GM12875 (cell line): ENCODE measurements at regions not wholly inside any gene's neighbourhood (a gene's known extent, or its start where the extent isn't known, plus 50 kb on each side); places are given as distances from the start of the nearest gene placed in this dataset.

Experiments used
- H3K4me3 ChIP-seq: one replicate; pipeline ENCODE4 v1.5.1; 2011; ENCODE audit warnings: low read depth, low read length, control low read depth
- TF ChIP-seq, protein P1 (sequence below): IDR thresholded peaks from 2 replicates; pipeline ENCODE4 v1.5.1; 2011; ENCODE audit warnings: low read depth, mild to moderate bottlenecking, control low read depth, inconsistent platforms, low read length, moderate library complexity, borderline replicate concordance; ENCODE audit not compliant: insufficient read depth

DNA sequence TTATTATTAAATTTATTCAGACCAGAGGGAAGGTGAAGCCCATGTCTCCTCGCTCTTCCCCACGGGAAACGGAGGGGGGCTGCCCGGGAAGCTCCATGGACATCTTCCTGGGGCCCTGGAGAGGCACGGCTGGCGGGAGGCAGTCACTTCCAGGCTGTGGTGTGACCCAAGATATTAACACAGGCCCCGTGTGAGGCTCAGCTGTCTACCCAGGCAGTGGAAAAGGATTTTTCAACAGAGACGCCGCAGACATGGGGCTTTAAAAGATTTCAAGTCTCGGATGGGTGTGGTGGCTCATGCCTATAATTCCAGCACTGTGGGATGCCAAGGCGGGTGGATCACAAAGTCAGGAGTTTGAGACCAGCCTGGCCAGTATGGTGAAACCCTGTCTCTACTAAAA lies 117.9 kb downstream of the ERMARD start:
- TF ChIP-seq, protein P1, sequence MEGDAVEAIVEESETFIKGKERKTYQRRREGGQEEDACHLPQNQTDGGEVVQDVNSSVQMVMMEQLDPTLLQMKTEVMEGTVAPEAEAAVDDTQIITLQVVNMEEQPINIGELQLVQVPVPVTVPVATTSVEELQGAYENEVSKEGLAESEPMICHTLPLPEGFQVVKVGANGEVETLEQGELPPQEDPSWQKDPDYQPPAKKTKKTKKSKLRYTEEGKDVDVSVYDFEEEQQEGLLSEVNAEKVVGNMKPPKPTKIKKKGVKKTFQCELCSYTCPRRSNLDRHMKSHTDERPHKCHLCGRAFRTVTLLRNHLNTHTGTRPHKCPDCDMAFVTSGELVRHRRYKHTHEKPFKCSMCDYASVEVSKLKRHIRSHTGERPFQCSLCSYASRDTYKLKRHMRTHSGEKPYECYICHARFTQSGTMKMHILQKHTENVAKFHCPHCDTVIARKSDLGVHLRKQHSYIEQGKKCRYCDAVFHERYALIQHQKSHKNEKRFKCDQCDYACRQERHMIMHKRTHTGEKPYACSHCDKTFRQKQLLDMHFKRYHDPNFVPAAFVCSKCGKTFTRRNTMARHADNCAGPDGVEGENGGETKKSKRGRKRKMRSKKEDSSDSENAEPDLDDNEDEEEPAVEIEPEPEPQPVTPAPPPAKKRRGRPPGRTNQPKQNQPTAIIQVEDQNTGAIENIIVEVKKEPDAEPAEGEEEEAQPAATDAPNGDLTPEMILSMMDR, result no peak
- H3K4me3 ChIP-seq, result no peak overlapping the region

DNA sequence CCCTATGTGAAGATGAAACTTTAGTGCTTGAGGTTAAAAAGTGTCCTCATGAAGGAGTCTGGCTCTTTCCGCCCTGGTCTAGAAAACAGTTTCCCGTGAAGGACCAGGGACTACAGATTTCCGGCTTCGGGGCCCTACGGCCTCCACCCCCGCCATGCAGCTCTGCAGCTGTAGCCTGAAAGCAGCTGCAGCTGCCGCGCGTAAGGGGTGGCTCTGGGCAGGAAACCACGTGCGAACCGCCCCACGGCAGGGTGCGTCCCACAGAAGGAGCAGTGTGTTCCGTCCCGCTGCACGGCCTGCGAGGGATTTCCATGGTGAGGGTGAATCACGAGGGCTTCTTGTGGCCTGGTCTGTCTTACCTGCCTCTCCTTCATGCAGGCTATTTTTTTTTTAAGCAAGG lies 117.0 kb downstream of the ERMARD start:
- H3K4me3 ChIP-seq, result no peak overlapping the region
- TF ChIP-seq, protein P1, result no peak

DNA sequence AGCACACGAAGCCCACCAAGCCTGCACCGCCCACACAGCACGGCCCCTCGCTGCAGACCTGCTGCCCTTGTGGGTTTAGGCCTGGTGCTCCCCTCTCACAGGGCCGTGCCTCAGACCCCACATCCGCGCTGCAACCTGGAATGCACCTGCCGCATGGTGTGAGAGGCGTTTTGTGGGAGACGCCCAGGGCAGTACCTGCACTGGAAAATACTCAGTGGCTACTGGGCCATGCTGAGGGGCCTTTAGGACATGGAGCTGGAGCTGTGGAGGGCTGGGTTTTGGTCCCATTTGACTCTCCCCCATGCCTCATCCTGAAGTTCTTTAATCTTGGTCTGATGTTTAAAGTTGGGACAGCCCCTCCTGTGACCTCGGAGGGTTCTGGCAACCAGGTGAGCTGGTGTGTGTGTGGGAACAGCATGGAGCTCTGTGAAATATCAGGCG lies 116.3 kb downstream of the ERMARD start:
- TF ChIP-seq, protein P1, result no peak
- H3K4me3 ChIP-seq, result no peak overlapping the region

DNA sequence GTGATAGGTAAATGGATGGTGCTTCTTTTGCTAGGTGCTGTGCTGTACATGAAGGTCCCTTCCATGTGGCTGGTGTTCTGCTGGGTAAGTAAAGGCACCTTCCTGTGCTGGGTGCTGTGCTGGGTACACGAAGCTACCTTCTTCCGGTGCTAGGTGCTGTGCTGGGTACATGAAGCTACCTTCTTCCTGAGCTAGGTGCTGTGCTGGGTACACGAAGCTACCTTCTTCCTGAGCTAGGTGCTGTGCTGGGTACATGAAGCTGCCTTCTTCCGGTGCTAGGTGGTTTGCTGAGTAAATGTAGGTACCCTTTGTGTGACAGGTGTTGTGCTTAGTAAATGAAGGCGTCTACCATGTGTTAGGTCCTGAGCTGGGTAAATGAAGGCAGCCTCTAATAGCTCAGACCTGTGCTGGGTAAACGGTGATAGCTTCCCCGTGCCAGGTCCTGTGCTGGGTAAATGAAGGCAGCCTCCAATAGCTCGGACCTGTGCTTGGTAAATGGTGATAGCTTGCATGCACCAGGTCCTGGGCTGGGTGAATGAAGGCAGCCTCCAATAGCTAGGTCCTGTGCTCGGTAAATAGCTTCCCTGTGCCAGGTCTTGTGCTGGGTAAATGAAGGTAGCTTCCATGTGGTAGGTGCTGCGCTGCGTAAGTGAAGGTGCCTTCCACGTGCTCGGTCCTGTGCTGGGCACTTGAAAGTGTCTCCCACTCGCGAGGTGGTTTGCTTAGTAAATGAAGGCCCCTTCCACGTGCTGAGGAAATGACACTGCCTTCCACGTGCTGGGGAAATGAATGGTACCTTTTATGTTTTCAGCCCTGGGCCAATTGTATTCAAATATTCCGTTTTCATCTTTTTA lies 115.5 kb downstream of the ERMARD start:
- TF ChIP-seq, protein P1, result no peak
- H3K4me3 ChIP-seq, result no peak overlapping the region

DNA sequence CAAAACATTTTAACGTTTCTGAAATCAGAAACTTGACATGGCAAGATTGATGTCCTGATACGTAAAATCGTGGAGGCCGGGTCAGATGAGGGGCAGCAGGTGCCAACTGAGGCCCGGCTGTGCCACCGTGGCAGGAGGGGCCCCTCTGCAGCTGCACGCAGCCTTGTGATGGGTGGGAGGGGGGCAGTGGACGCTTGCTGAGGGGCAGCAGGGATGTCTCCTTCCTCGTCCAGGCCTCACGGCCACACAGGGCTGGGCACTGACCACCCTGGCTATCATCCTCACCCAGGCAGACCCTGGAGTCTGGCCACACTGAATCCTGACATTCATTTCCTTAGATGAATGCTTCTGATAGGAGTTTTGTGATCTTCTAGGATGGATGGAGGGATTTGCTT lies 114.7 kb downstream of the ERMARD start:
- no peak overlapping the region for H3K4me3 ChIP-seq
- TF ChIP-seq, protein P1, result no peak

DNA sequence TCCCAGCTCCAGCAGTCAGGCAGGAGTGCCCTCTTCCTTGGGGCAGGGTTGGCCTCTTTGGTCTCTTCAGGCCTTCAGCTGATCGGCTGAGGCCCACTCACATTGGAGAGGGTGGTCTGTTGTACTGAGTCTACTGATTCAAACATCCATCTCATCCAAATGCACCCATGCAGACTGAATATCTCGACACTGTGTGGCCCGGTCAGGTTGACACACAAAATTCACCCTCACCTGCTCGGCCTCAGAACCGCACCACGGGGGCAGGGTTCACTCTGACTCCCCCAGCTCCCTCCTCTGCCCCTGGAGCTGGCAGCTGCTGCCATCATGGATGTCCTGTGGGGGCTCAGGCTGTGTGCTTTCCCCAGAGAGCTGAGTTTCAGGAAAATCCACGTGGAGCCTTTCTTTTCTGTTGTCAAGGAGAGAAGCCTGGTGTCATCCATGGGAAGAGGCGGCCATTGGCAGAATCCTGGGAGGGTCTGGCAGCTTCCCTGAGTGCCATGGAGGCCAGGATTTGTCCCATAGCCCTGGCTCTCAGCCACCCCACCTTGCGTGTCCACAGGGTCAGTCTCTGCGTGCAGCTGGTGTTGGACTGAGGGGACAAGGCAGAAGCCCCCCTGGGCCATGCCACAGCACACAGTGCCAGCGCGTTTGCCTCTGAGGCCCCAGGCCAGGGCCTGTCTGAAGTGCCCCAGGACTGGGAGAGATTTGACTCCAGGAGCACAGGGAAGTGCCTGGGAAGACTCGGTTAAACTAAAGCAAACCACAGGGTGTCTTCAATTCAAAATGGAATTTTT lies 114.1 kb downstream of the ERMARD start:
- H3K4me3 ChIP-seq, result no peak overlapping the region
- TF ChIP-seq, protein P1, result no peak
